IMR-90 (cell line): ENCODE measurements at regions not wholly inside any gene's neighbourhood (a gene's known extent, or its start where the extent isn't known, plus 50 kb on each side); places are given as distances from the start of the nearest gene placed in this dataset.

Experiments used
- ATAC-seq: fragments of 200-7000 bp; cut with Tn5 transposase; 2 replicates; pipeline ENCODE4 v1.9.1; 2020; ENCODE audit warnings: low read depth, mild to moderate bottlenecking, moderate library complexity
- BruUV-seq: library from RNA; stranded (reverse); fragments of 400-500 nt; replicated peaks from 2 replicates; lab custom pipeline; 2021; lab: Mats Ljungman, UMichigan
- CTCF ChIA-PET: fragments of 300-600 bp; formaldehyde crosslinking; extraction: SDS; loops from one replicate; lab custom pipeline; 2021; ENCODE audit warnings: antibody characterized with exemption; lab: Yijun Ruan, JAX
- POLR2A ChIA-PET: fragments of 300-600 bp; sonication (Branson Sonifier 250); formaldehyde crosslinking; loops from one replicate; lab custom pipeline; 2022; ENCODE audit warnings: antibody characterized with exemption; ENCODE audit not compliant: unreplicated experiment; lab: Charles Lee
- DNase-seq: peaks from one replicate; pipeline ENCODE4 v3.0.0; 2013
- H2AFZ ChIP-seq: replicated peaks from 2 replicates; pipeline ENCODE3; 2013; ENCODE audit warnings: low read length, mild to moderate bottlenecking; ENCODE audit not compliant: poor library complexity
- H2AK5ac ChIP-seq: 2 replicates; pipeline ENCODE4 v1.6.1; 2013; ENCODE audit warnings: low read depth, low read length, inconsistent platforms
- H2AK9ac ChIP-seq: replicated peaks from 2 replicates; pipeline ENCODE3; 2013; ENCODE audit warnings: mild to moderate bottlenecking, low read depth, low read length, moderate library complexity; ENCODE audit not compliant: poor library complexity
- H2BK120ac ChIP-seq: 2 replicates; pipeline ENCODE4 v1.6.1; 2013; ENCODE audit warnings: low read depth, low read length, inconsistent platforms
- H2BK15ac ChIP-seq: 3 replicates; pipeline ENCODE4 v1.6.1; 2013; ENCODE audit warnings: low read depth, low read length, inconsistent platforms
- H2BK20ac ChIP-seq: 2 replicates; pipeline ENCODE4 v1.6.1; 2013; ENCODE audit warnings: low read depth, mild to moderate bottlenecking, inconsistent platforms, low read length, moderate library complexity
- H2BK5ac ChIP-seq: 2 replicates; pipeline ENCODE4 v1.6.1; 2013; ENCODE audit warnings: mild to moderate bottlenecking, low read depth, low read length, inconsistent platforms; ENCODE audit not compliant: poor library complexity, severe bottlenecking
- H3K14ac ChIP-seq: replicated peaks from 2 replicates; pipeline ENCODE4 v1.6.1; 2013; ENCODE audit warnings: low read depth, low read length, inconsistent platforms
- H3K18ac ChIP-seq: 2 replicates; pipeline ENCODE4 v1.6.1; 2013; ENCODE audit warnings: low read depth, low read length, control low read depth
- H3K23ac ChIP-seq: 2 replicates; pipeline ENCODE4 v1.6.1; 2013; ENCODE audit warnings: low read depth, low read length, inconsistent platforms
- H3K27ac ChIP-seq: 2 replicates; pipeline ENCODE4 v1.5.1; 2013; ENCODE audit warnings: mild to moderate bottlenecking, control low read depth, low read length; ENCODE audit not compliant: insufficient read depth
- H3K27me3 ChIP-seq: 2 replicates; pipeline ENCODE4 v1.6.1; 2013; ENCODE audit warnings: low read length; ENCODE audit not compliant: control insufficient read depth, insufficient read depth
- H3K36me3 ChIP-seq: 2 replicates; pipeline ENCODE4 v1.6.1; 2013; ENCODE audit warnings: low read length, mixed read lengths; ENCODE audit not compliant: control insufficient read depth, insufficient read depth
- H3K4ac ChIP-seq: 2 replicates; pipeline ENCODE4 v1.6.1; 2013; ENCODE audit warnings: low read depth, low read length, inconsistent platforms
- H3K4me1 ChIP-seq: 2 replicates; pipeline ENCODE4 v1.6.1; 2013; ENCODE audit warnings: low read length, mixed read lengths; ENCODE audit not compliant: control insufficient read depth, insufficient read depth
- H3K4me2 ChIP-seq: 2 replicates; pipeline ENCODE4 v1.6.1; 2013; ENCODE audit warnings: low read depth, mild to moderate bottlenecking, control low read depth, low read length, moderate library complexity
- H3K4me3 ChIP-seq: 2 replicates; pipeline ENCODE4 v1.5.1; 2013; ENCODE audit warnings: low read depth, mild to moderate bottlenecking, control low read depth, low read length, moderate library complexity; ENCODE audit not compliant: insufficient read depth
- H3K56ac ChIP-seq: 2 replicates; pipeline ENCODE4 v1.6.1; 2013; ENCODE audit warnings: low read length, inconsistent platforms; ENCODE audit not compliant: insufficient read depth; ENCODE audit errors: extremely low read depth
- H3K79me1 ChIP-seq, 2 experiments: 2 replicates each; pipeline ENCODE4 v1.6.1; 2013; ENCODE audit warnings: low read length in 2 of 2, inconsistent platforms in 1 of 2, low read depth in 1 of 2
- H3K9ac ChIP-seq: 2 replicates; pipeline ENCODE4 v1.6.1; 2013; ENCODE audit warnings: low read depth, low read length, control low read depth
- H3K9me1 ChIP-seq: 2 replicates; pipeline ENCODE4 v1.6.1; 2013; ENCODE audit warnings: low read length, inconsistent platforms; ENCODE audit not compliant: insufficient read depth
- H3K9me3 ChIP-seq: 2 replicates; pipeline ENCODE4 v1.6.1; 2013; ENCODE audit warnings: low read length; ENCODE audit not compliant: control insufficient read depth, insufficient read depth
- H4K20me1 ChIP-seq: 2 replicates; pipeline ENCODE4 v1.6.1; 2013; ENCODE audit warnings: low read length, inconsistent platforms; ENCODE audit not compliant: insufficient read depth
- H4K5ac ChIP-seq: 2 replicates; pipeline ENCODE4 v1.6.1; 2013; ENCODE audit warnings: mild to moderate bottlenecking, low read depth, low read length, control low read depth
- H4K8ac ChIP-seq, 2 experiments: 2 replicates each; pipeline ENCODE4 v1.6.1; 2013; ENCODE audit warnings: low read depth in 2 of 2, low read length in 2 of 2, control low read depth in 1 of 2, inconsistent platforms in 1 of 2
- H4K91ac ChIP-seq: 2 replicates; pipeline ENCODE4 v1.6.1; 2013; ENCODE audit warnings: low read depth, low read length, inconsistent platforms; ENCODE audit not compliant: insufficient read depth
- BHLHE40 ChIP-seq: fragments of 150-350 bp; IDR thresholded peaks from 2 replicates; pipeline ENCODE4 v1.6.1; 2016; ENCODE audit warnings: mild to moderate bottlenecking, low read depth, low read length
- FOS ChIP-seq: fragments of 150-350 bp; IDR thresholded peaks from 2 replicates; pipeline ENCODE4 v1.6.1; 2016; ENCODE audit warnings: low read depth, low read length
- SMC3 ChIP-seq: fragments of 150-350 bp; IDR thresholded peaks from 2 replicates; pipeline ENCODE4 v1.6.1; 2016; ENCODE audit warnings: low read depth, mild to moderate bottlenecking, antibody characterized with exemption, low read length, moderate library complexity
- WGBS, 2 experiments: methylation state at CpG; one replicate each; pipeline versions ENCODE4 v1.1.5 to v1.1.7; 2013; ENCODE audit warnings: missing lambda C conversion rate in 2 of 2; ENCODE audit not compliant: insufficient read length in 1 of 2; ENCODE audit errors: extremely low coverage in 2 of 2; 5-methylcytosine and 5-hydroxymethylcytosine counted together
- dilution Hi-C: fragments of 300-500 bp; cut with HindIII; formaldehyde crosslinking; loops from one replicate; pipeline ENCODE4 v1.14.3; 2018; ENCODE audit warnings: low sequenced_read_pairs; ENCODE audit not compliant: unreplicated experiment
- in situ Hi-C: fragments of 300-500 bp; cut with MboI; formaldehyde crosslinking; loops from 3 replicates; pipeline ENCODE4 v1.14.3; 2019; ENCODE audit warnings: low sequenced_read_pairs, inconsistent platforms, mixed read lengths
- intact Hi-C: fragments of 100-400 bp; cut with micrococcal nuclease; formaldehyde crosslinking; loops from 2 replicates; pipeline ENCODE4 v1.10.0; 2022
- TF ChIP-seq, protein P1 (sequence below): conservative IDR thresholded peaks from 2 replicates; pipeline ENCODE4 v1.5.1; 2012; ENCODE audit warnings: mild to moderate bottlenecking, low read depth, low read length, improper control_type of control experiment

DNA sequence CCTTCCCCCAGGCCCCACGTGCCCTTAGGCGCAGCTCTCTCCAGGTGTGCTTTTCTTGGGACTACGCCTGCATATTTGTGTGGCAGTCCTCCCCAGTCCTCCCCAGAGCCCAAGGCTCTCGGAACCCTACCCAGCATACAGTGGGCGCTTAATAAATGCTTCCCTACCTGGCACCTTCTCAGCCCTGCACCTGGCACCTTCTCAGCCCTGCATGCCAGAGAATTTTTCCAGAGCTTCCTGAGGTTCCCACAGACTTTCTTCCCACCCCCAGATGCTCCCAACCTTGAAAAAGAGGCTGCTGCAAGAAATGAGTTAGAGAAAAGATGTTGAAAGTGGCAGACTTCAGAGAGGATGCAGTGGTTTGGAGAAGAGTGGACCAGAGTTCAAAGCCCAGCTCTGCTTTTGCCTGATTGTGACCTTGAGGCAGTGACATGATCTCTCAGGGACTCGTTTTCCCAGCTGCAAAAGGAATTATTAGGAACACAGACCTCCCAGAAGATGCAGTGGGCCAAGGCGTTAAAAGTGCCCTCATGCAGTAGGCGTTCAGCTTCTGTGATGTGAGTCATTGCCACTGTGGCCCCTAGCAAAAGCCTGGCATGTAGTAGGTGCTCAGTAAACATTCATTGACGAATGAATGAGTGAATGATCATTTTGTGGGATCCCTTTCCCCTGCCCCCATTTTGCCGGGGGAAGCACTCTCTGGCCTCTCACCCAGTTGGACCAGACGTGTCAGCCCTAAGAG is 167.2 kb downstream of the PHETA1 start:
- H3K4me3 ChIP-seq = no peak overlapping the region
- H4K91ac ChIP-seq = no peak overlapping the region
- no peak overlapping the region for H3K18ac ChIP-seq
- H2BK20ac ChIP-seq = no peak overlapping the region
- H2AK5ac ChIP-seq = no peak overlapping the region
- no peak overlapping the region for H2AFZ ChIP-seq
- H3K56ac ChIP-seq = no peak overlapping the region
- no peak overlapping the region for H3K9ac ChIP-seq
- intact Hi-C loops = no loop called here
- H3K79me1 ChIP-seq = no peaks in the 10 kb centered on the region
- no peak overlapping the region for H3K4ac ChIP-seq
- dilution Hi-C loops = no loop called here
- H3K4me2 ChIP-seq = no peak overlapping the region
- TF ChIP-seq FOS (no peak), SMC3 (no peak), BHLHE40 (no peak)
- TF ChIP-seq, protein P1, sequence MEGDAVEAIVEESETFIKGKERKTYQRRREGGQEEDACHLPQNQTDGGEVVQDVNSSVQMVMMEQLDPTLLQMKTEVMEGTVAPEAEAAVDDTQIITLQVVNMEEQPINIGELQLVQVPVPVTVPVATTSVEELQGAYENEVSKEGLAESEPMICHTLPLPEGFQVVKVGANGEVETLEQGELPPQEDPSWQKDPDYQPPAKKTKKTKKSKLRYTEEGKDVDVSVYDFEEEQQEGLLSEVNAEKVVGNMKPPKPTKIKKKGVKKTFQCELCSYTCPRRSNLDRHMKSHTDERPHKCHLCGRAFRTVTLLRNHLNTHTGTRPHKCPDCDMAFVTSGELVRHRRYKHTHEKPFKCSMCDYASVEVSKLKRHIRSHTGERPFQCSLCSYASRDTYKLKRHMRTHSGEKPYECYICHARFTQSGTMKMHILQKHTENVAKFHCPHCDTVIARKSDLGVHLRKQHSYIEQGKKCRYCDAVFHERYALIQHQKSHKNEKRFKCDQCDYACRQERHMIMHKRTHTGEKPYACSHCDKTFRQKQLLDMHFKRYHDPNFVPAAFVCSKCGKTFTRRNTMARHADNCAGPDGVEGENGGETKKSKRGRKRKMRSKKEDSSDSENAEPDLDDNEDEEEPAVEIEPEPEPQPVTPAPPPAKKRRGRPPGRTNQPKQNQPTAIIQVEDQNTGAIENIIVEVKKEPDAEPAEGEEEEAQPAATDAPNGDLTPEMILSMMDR = no peak
- no peak for ATAC-seq
- H2AK9ac ChIP-seq = no peak overlapping the region
- H4K20me1 ChIP-seq = no peaks in the 10 kb centered on the region
- no peaks in the 10 kb centered on the region; the same call in 1 of the 2 replicates for H3K27me3 ChIP-seq
- no peaks in the 10 kb centered on the region; the same call in 1 of the 2 replicates for H3K9me1 ChIP-seq
- WGBS, 2 experiments = no CpG with 5 or more reads among the region's 11 CpGs
- H3K14ac ChIP-seq = no peak overlapping the region
- no peak overlapping the region for H3K23ac ChIP-seq
- BruUV-seq = no TSS peak
- no peak overlapping the region for H4K5ac ChIP-seq
- no peak overlapping the region for H2BK5ac ChIP-seq
- DNase-seq = no peak
- H2BK120ac ChIP-seq = no peak overlapping the region
- no peaks in the 10 kb centered on the region for H3K4me1 ChIP-seq
- H3K9me3 ChIP-seq = no peaks in the 10 kb centered on the region
- POLR2A ChIA-PET = no interaction called here
- H2BK15ac ChIP-seq = no peak overlapping the region
- no peak overlapping the region for H3K27ac ChIP-seq
- H4K8ac ChIP-seq = no peak overlapping the region
- CTCF ChIA-PET = no interaction called here
- in situ Hi-C loops = no loop called here
- no peaks in the 10 kb centered on the region for H3K36me3 ChIP-seq
